HG03159 (cell line): ENCODE measurements at regions not wholly inside any gene's neighbourhood (a gene's known extent, or its start where the extent isn't known, plus 50 kb on each side); places are given as distances from the start of the nearest gene placed in this dataset.
A peak's percentile ranks its signal among the peaks of the same experiment; 100 is the strongest.

Source experiments
- ATAC-seq: cut with Tn5 transposase; IDR thresholded peaks from one replicate; pipeline ENCODE4 v1.9.1; 2021; ENCODE audit warnings: mild to moderate bottlenecking, moderate library complexity; ENCODE audit not compliant: unreplicated experiment

DNA sequence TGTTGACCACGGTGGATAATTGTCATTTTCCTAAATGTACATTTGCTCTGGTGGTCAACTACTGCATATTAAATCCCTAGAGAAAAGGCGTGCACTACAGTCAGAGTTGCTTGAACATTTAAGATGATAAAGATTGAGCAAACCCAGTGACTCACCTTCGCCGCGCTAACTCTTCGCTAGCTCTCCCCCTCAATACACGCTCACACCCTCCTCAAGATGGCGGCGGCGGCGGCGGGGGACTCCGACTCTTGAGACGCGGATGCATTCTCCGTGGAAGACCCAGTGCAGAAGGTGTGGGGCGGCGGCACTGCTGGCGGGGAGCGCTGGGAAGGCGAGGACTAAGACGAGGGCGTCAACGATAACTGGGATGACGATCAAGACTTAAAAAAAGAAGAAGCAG lies 79.8 kb upstream of the PFN2 start:
- ATAC-seq: no peak

DNA sequence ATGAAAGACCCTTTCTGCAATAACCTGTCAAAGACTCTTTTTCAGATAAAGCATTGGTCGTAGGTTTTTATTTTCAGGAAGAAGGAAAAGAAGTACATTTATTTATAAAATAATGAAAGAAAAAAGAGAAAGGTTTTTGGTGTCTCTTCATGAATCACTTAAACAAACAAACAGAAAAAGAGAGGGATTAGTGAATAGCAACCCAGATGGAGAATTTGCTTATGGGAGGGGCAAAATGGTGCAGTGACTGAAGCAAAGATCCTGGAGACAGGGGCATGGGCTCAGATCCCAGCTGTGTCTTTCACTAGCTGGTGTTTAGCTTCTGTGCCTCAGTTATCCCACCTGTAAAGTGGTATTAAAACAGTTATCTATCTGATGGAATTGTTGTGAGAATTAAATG lies 78.6 kb upstream of the PFN2 start:
- ATAC-seq: no peak

DNA sequence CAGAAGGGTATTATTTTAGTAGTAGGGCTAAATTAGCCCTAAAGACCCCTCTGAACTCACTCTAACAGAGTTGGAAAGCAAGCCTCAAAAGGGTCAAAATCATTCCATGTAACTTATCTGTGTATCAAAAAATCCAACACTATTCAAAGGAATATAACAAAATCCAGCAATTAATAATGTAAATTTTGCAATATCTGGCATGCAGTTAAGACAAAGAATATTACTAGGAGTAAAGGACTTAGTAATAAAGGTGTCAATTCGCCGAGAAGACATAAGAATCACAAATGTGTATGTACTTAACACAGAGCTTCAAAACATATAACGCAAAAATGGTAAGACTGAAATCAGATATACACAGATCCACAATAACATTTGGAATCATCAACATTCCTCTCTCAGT lies 71.2 kb upstream of the PFN2 start:
- no peak for ATAC-seq

DNA sequence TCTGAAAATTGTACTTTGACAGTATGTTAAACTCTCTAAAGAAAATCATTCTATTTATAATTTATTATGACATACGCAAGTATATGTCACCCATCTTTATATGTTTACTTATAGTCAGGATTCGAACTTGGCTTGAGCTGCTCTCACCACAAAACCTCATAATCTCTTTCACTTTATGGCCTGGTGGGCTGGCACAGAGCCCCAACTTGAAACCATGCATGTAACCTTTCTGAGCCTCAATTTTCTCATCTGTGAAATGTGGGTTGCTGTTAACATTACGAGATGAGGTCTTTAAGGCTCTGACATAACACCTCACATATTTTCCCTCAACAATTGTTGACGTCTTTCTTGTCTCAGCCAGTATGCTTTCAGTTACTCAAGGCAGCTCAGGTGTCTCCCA lies 69.4 kb upstream of the PFN2 start:
- ATAC-seq: no peak

DNA sequence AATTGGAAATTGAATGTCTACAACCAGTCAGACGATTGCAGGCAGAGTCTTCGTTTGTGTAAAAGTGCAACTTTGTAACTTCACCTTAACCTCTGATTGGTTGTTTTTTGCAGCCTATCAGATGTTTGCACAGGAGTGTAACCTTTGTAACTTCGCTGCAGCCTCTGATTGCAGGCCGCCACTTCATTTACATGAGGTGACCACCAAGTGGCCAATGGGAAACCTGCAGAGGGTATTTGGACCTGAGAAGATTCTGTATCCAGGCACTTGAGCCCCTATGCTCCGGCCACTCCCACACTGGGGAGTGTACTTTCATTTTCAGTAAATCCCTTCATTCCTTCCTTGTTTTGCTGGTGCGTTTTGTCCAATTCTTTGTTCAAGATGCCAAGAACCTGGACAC lies 68.1 kb upstream of the PFN2 start:
- no peak for ATAC-seq

DNA sequence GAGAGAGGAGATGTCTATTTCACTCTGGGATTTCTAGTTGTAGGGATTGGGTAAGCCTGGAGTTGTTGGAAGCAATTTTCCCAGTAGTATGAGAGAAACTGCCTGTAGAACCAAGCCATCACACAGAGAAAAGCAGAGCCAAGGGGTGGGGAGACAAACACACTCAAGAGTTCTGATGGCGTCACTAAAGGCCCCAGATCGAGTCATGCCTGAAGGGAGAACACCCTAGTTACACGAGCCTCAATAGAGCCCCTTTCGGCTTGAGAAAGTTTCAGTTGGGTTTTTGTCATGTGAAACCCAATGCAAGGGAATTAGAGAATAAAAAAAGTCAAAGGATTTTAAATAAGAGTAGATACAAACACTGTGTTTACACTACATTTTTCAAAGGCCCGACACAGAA lies 66.1 kb upstream of the PFN2 start:
- no peak for ATAC-seq

DNA sequence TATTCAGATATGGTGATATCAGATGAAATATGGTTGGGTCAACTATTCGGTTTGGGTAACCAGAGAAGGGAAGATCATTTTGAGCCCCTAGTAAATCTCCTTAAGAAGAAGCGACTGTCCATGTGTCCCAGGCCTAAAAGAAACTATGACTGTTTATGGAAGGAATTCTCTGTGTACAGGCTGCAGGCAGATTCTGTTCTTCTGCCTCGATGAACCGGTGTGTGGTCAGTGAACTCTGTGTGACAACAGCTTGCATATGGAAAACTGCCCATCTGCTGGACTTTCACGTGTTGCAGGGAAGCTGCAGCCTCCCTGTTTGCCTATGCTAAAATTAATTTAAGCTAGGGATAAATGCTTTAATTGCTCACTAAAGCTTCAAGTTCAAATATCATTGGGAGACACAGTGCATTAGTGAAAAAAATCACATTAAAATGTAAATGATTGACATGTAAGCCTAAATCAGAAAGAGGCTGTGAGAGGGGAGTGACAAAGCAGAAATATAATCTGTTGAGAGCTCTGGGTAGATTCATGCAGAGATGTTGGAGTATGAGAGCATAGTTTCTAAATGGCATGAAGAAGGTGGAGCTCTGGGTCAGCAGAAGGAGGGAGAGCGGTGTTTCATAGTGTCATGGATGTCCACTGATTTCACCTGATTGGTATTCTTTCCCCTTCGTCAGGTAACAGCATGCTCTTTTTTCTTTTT lies 65.4 kb upstream of the PFN2 start:
- ATAC-seq: no peak

DNA sequence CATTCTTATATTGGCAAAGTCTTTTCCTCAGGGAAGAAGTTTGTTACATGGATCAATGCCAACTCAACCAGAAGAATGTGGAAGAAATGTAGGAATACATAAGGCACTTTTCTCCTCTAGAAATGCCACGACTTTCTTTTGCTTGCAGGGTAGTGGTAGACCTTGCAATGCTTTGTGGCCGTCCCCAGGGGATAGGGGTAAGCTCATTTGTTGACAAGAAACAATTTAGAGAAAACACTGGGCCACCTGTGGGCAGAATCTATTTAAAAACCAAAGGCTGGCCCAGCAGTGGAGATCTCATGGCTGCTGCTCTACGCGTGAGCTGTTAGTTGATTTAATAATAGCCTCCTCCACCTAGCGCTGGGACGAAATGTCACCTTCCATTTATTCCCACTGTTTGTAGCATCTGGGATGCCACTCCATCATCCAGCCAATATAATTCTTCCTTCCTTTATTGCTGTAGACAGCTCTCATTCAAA lies 64.6 kb upstream of the PFN2 start:
- no peak for ATAC-seq

DNA sequence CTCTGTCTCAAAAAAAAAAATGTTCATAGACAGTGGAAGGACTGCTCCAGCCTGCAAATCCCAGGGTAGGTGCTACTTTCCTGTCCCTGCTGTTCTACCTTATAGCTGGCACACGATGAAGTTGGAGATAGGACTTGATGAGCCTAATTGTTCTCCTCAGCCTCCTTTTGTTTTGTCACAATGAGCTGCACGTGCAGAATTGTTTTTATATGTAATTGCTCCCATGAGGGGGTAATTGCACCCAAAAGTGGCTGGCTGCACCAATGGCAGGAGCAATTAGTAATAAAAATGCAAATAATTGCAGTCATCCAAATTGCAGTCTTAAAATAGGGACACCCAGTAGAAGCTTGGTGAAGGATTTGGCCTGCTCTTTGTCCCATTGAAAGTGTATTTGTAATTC lies 63.0 kb upstream of the PFN2 start:
- no peak for ATAC-seq

DNA sequence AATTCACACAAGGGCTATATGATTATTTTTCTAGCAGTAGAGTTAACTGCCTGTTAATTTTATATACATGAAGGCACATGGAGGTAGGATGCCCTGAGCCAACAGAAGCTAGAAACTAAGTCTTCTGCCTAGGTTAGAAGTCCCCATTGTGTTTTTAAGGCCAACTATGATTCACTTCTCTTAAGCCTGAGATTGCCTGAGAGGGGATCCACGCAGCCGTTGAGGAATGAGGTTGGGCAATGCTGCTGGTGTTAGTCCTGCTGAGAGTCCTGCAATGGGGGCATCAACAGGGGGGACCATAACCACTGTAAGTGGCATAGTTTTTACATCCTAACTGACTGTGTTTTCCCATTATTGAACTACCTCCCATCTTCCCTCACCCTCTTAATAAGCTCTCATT lies 60.1 kb upstream of the PFN2 start:
- no peak for ATAC-seq

DNA sequence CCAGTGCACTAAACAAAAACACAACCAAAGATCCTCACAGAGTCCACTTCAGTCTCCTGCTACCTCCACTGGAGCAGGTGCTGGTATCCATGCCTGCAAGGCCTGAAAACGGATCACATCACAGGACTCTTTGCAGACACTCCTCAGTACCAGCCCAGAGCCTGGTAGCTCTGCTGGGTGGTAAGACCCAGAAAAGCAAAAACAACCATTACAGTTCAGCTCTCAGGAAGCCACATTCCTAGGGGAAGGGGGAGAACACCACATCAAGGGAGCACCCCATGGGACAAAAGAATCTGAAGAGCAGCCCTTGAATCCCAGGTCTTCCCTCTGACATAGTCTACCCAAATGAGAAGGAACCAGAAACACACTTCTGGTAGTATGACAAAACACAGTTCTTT lies 52.5 kb upstream of the PFN2 start:
- no peak for ATAC-seq

DNA sequence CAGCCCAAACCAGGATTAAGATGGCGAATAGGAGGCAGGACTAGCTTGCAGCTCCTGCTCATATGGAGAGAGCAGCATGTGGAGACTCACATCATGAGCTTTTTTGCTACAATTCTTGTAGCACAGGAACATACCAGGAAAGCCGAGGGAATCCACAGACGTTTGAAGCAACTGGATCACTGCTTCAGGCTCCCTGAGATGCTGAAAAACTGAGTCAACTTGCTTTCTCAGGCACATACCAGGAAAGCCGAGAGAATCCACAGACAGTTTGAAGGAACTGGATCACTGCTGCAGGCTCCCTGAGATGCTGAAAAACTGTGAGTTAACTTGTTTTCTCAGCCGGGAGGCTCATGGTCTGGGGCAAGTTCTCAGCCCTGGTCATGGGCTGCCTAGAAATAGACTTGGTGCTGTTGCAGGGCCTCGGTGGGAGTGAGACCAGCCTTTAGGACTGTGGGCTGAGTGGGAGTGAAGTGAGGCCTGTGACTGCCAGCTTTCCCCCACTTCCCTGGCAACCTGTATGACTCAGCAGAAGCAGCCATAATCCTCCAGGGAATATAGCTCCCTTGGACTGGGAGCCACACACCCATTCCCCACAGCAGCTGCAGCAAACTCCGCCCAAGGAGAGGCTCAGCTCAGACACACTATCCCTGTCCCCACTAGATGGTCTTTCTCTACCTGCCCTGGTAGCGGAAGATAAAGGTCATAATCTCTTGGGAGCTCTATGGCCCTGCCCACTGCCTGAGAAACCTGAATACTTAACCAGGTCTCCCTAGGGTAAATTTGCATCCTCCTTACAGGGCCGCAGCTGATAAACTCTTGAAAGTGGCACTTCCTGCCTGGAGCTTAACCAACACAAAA lies 51.9 kb upstream of the PFN2 start:
- ATAC-seq: peak; percentile 82

DNA sequence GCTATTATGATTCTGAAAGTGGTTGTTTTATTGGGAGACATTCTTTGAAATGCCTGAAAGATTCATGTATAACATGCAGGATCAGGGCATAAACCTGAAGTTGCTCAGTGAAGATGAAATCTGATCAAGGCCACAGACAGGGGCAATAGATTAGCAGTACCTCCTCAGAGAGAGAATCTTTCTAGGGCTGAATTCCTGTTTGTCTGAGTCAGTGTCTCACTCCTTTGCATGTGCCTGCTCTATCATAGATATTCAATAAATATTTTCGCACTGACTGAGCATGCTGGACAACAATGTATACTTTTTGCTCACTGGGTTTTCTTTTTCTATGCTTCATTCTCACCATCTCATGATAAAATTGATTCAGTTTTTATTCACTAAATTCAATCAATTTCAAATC lies 49.8 kb upstream of the PFN2 start:
- no peak for ATAC-seq
